H9 (cell line): ENCODE measurements at regions not wholly inside any gene's neighbourhood (a gene's known extent, or its start where the extent isn't known, plus 50 kb on each side); places are given as distances from the start of the nearest gene placed in this dataset.

Source experiments
- DNase-seq: peaks from one replicate; pipeline ENCODE4 v3.0.0-alpha.2; 2017
- H2AFZ ChIP-seq: one replicate; pipeline ENCODE4 v1.6.1; 2013; ENCODE audit warnings: mild to moderate bottlenecking, low read length, control low read depth, moderate library complexity
- H2AK5ac ChIP-seq: 2 replicates; pipeline ENCODE4 v1.6.1; 2013; ENCODE audit warnings: low read length, control low read depth, mixed read lengths; ENCODE audit not compliant: insufficient read length
- H2BK120ac ChIP-seq: one replicate; pipeline ENCODE4 v1.6.1; 2013; ENCODE audit warnings: low read depth, mild to moderate bottlenecking, low read length, control low read depth, inconsistent platforms; ENCODE audit not compliant: poor library complexity, severe bottlenecking
- H2BK12ac ChIP-seq: 2 replicates; pipeline ENCODE4 v1.6.1; 2013; ENCODE audit warnings: low read length, control low read depth, mixed read lengths, low read depth; ENCODE audit not compliant: insufficient read length
- H2BK15ac ChIP-seq: 2 replicates; pipeline ENCODE4 v1.6.1; 2013; ENCODE audit warnings: low read depth, low read length, control low read depth
- H2BK20ac ChIP-seq: one replicate; pipeline ENCODE4 v1.6.1; 2013; ENCODE audit warnings: low read depth, mild to moderate bottlenecking, low read length, control low read depth, inconsistent platforms; ENCODE audit not compliant: poor library complexity, severe bottlenecking
- H2BK5ac ChIP-seq: 2 replicates; pipeline ENCODE4 v1.6.1; 2013; ENCODE audit warnings: low read length, control low read depth, mixed read lengths; ENCODE audit not compliant: insufficient read length
- H3K14ac ChIP-seq: 2 replicates; pipeline ENCODE4 v1.6.1; 2013; ENCODE audit warnings: low read length, control low read depth; ENCODE audit not compliant: insufficient read depth
- H3K18ac ChIP-seq: 2 replicates; pipeline ENCODE4 v1.6.1; 2013; ENCODE audit warnings: low read depth, mild to moderate bottlenecking, mixed read lengths, low read length, control low read depth; ENCODE audit not compliant: insufficient read length
- H3K23ac ChIP-seq: 2 replicates; pipeline ENCODE4 v1.6.1; 2013; ENCODE audit warnings: low read length, control low read depth, mixed read lengths, low read depth; ENCODE audit not compliant: insufficient read length
- H3K23me2 ChIP-seq: 2 replicates; pipeline ENCODE4 v1.6.1; 2013; ENCODE audit warnings: low read depth, mild to moderate bottlenecking, mixed read lengths, low read length, control low read depth; ENCODE audit not compliant: insufficient read length, poor library complexity, severe bottlenecking
- H3K27ac ChIP-seq: 2 replicates; pipeline ENCODE4 v1.5.1; 2013; ENCODE audit warnings: low read length, control low read depth, mixed read lengths, low read depth; ENCODE audit not compliant: insufficient read length
- H3K27me3 ChIP-seq: 2 replicates; pipeline ENCODE4 v1.6.1; 2013; ENCODE audit warnings: low read length, control low read depth, inconsistent platforms; ENCODE audit not compliant: insufficient read depth
- H3K4ac ChIP-seq: 2 replicates; pipeline ENCODE4 v1.6.1; 2013; ENCODE audit warnings: low read depth, mild to moderate bottlenecking, control low read depth, inconsistent platforms, low read length, moderate library complexity
- H3K4me1 ChIP-seq: 2 replicates; pipeline ENCODE4 v1.6.1; 2013; ENCODE audit warnings: low read length, control low read depth, inconsistent platforms; ENCODE audit not compliant: insufficient read depth
- H3K4me2 ChIP-seq: 2 replicates; pipeline ENCODE4 v1.6.1; 2013; ENCODE audit warnings: low read length, control low read depth, mixed read lengths; ENCODE audit not compliant: insufficient read length, insufficient read depth
- H3K56ac ChIP-seq: 2 replicates; pipeline ENCODE4 v1.6.1; 2013; ENCODE audit warnings: low read depth, mild to moderate bottlenecking, mixed read lengths, low read length, control low read depth; ENCODE audit not compliant: insufficient read length
- H3K79me1 ChIP-seq: 2 replicates; pipeline ENCODE4 v1.6.1; 2013; ENCODE audit warnings: low read depth, mild to moderate bottlenecking, moderate library complexity, low read length, control low read depth, inconsistent platforms; ENCODE audit not compliant: insufficient read depth, poor library complexity, severe bottlenecking
- H3K79me2 ChIP-seq: 2 replicates; pipeline ENCODE4 v1.6.1; 2013; ENCODE audit warnings: low read length, control low read depth, inconsistent platforms; ENCODE audit not compliant: insufficient read depth
- H3K9ac ChIP-seq: 2 replicates; pipeline ENCODE4 v1.6.1; 2013; ENCODE audit warnings: low read length, control low read depth, mixed read lengths; ENCODE audit not compliant: insufficient read length; ENCODE audit errors: extremely low read depth
- H3K9me3 ChIP-seq: one replicate; pipeline ENCODE4 v1.6.1; 2013; ENCODE audit warnings: low read depth, low read length, inconsistent platforms; ENCODE audit not compliant: control insufficient read depth
- H3T11ph ChIP-seq: one replicate; pipeline ENCODE4 v1.6.1; 2013; ENCODE audit warnings: mild to moderate bottlenecking, low read length, control low read depth, inconsistent platforms
- H4K20me1 ChIP-seq: one replicate; pipeline ENCODE4 v1.6.1; 2013; ENCODE audit not compliant: control insufficient read depth, insufficient read length, insufficient read depth
- H4K5ac ChIP-seq: 2 replicates; pipeline ENCODE4 v1.6.1; 2013; ENCODE audit warnings: low read depth, mild to moderate bottlenecking, mixed read lengths, low read length, control low read depth; ENCODE audit not compliant: insufficient read length
- H4K8ac ChIP-seq: replicated peaks from 2 replicates; pipeline ENCODE4 v1.6.1; 2013; ENCODE audit warnings: low read length, control low read depth, mixed read lengths, low read depth; ENCODE audit not compliant: insufficient read length
- H4K91ac ChIP-seq: 2 replicates; pipeline ENCODE4 v1.6.1; 2013; ENCODE audit warnings: low read depth, mild to moderate bottlenecking, moderate library complexity, mixed read lengths, low read length, control low read depth; ENCODE audit not compliant: insufficient read length
- H3K27ac Mint-ChIP-seq, 3 experiments: 2 replicates in 2 of 3; 3 replicates in 1 of 3; pipeline ENCODE4 v1.8.0; 2020 to 2021; ENCODE audit warnings: mixed read lengths in 3 of 3, mild to moderate bottlenecking in 1 of 3, moderate library complexity in 1 of 3
- H3K27me3 Mint-ChIP-seq: 2 replicates; pipeline ENCODE4 v1.8.0; 2021; ENCODE audit warnings: low read depth, mild to moderate bottlenecking, moderate library complexity, mixed read lengths
- H3K36me3 Mint-ChIP-seq, 3 experiments: 2 replicates in 2 of 3; 3 replicates in 1 of 3; pipeline ENCODE4 v1.8.0; 2020 to 2021; ENCODE audit warnings: low read depth in 3 of 3, mixed read lengths in 3 of 3; ENCODE audit not compliant: insufficient read depth in 1 of 3
- H3K4me1 Mint-ChIP-seq, 2 experiments: 2 replicates each; pipeline ENCODE4 v1.8.0; 2020; ENCODE audit warnings: mixed read lengths in 2 of 2
- H3K4me3 Mint-ChIP-seq, 2 experiments: 2 replicates in 1 of 2; 3 replicates in 1 of 2; pipeline ENCODE4 v1.8.0; 2020 to 2021; ENCODE audit warnings: mild to moderate bottlenecking in 2 of 2, mixed read lengths in 2 of 2, moderate library complexity in 1 of 2
- H3K9me3 Mint-ChIP-seq, 2 experiments: 2 replicates in 1 of 2; 3 replicates in 1 of 2; pipeline ENCODE4 v1.8.0; 2020; ENCODE audit warnings: mild to moderate bottlenecking in 2 of 2, mixed read lengths in 2 of 2, moderate library complexity in 1 of 2
- WGBS: extraction: QIAGEN DNeasy Blood & Tissue Kit; methylation state at CpG from one replicate; pipeline ENCODE4 v1.1.7; 2013; ENCODE audit warnings: missing lambda C conversion rate, low lambda C conversion rate, mixed read lengths; ENCODE audit not compliant: insufficient read length; ENCODE audit errors: extremely low coverage; 5-methylcytosine and 5-hydroxymethylcytosine counted together
- TF ChIP-seq, protein P1 (sequence below): fragments of 200-600 bp; sonication (generic); conservative IDR thresholded peaks from 3 replicates; pipeline ENCODE4 v1.8.0; 2021; ENCODE audit warnings: antibody characterized with exemption, mild to moderate bottlenecking

DNA sequence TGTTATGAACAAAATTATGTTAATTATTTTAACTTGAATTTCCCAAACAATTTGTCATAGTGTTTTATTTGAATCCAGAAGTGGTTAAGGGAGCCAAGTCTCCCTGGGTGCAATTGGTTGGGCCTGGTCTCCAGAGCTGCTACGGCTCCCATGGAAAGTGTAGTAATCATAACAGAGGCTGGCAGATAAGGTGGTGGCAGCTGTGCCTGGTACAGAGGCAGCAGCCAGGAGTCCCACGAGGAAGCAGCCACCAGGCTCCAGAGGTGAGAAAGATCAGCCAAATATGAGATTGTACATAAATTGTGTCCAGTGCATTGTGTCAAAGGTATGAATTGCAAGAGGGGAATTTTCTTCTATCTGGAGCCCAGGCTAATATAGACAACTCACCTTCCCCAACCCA, 368.9 kb upstream of the PTBP2 start:
- no peak overlapping the region for H2BK120ac ChIP-seq
- WGBS: no CpG with 5 or more reads among the region's 2 CpGs
- H3K4ac ChIP-seq: no peak overlapping the region
- no peak overlapping the region for H2BK20ac ChIP-seq
- no peaks in the 10 kb centered on the region for H3K27me3 ChIP-seq
- Mint-ChIP-seq H3K27me3 (no peaks in the 10 kb centered on the region), H3K27ac (no peak overlapping the region), H3K4me3 (no peak overlapping the region), H3K9me3 (no peaks in the 10 kb centered on the region), H3K36me3 (no peaks in the 10 kb centered on the region), H3K4me1 (peaks cover 0 to 4% of the 10 kb centered on the region in 2 experiments; a peak in 1 of 4 replicates)
- no peaks in the 10 kb centered on the region for H3K79me1 ChIP-seq
- no peak overlapping the region for H3K56ac ChIP-seq
- no peak overlapping the region for H4K8ac ChIP-seq
- H3K4me1 ChIP-seq: no peaks in the 10 kb centered on the region
- H3K14ac ChIP-seq: no peak overlapping the region
- H4K20me1 ChIP-seq: no peaks in the 10 kb centered on the region
- H2BK12ac ChIP-seq: no peak overlapping the region
- DNase-seq: no peak
- no peak overlapping the region for H3T11ph ChIP-seq
- H3K9ac ChIP-seq: no peak overlapping the region
- no peak overlapping the region for H3K23ac ChIP-seq
- no peak overlapping the region for H2BK15ac ChIP-seq
- no peak overlapping the region for H3K18ac ChIP-seq
- H3K4me2 ChIP-seq: no peak overlapping the region
- no peaks in the 10 kb centered on the region for H3K79me2 ChIP-seq
- H4K5ac ChIP-seq: no peak overlapping the region
- H3K9me3 ChIP-seq: no peaks in the 10 kb centered on the region
- no peak overlapping the region for H3K27ac ChIP-seq
- no peaks in the 10 kb centered on the region for H3K23me2 ChIP-seq
- TF ChIP-seq, protein P1, sequence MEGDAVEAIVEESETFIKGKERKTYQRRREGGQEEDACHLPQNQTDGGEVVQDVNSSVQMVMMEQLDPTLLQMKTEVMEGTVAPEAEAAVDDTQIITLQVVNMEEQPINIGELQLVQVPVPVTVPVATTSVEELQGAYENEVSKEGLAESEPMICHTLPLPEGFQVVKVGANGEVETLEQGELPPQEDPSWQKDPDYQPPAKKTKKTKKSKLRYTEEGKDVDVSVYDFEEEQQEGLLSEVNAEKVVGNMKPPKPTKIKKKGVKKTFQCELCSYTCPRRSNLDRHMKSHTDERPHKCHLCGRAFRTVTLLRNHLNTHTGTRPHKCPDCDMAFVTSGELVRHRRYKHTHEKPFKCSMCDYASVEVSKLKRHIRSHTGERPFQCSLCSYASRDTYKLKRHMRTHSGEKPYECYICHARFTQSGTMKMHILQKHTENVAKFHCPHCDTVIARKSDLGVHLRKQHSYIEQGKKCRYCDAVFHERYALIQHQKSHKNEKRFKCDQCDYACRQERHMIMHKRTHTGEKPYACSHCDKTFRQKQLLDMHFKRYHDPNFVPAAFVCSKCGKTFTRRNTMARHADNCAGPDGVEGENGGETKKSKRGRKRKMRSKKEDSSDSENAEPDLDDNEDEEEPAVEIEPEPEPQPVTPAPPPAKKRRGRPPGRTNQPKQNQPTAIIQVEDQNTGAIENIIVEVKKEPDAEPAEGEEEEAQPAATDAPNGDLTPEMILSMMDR: no peak
- H2BK5ac ChIP-seq: no peak overlapping the region
- H4K91ac ChIP-seq: no peak overlapping the region
- no peak overlapping the region for H2AK5ac ChIP-seq
- no peak overlapping the region for H2AFZ ChIP-seq
